GM10266 (cell line): ENCODE measurements at regions not wholly inside any gene's neighbourhood (a gene's known extent, or its start where the extent isn't known, plus 50 kb on each side); places are given as distances from the start of the nearest gene placed in this dataset.

Experiments used
- DNase-seq: peaks from one replicate; pipeline ENCODE4 v3.0.0; 2012; ENCODE audit errors: extremely low spot score
- TF ChIP-seq, protein P1 (sequence below): IDR thresholded peaks from 2 replicates; pipeline ENCODE4 v1.5.1; 2012; ENCODE audit warnings: mild to moderate bottlenecking, low read depth; ENCODE audit not compliant: control insufficient read depth, insufficient read depth; ENCODE audit errors: missing control alignments

GRCh38 chr12:78331753-78332152, 501.1 kb downstream of the NAV3 start:
- DNase-seq, result no peak
- TF ChIP-seq, protein P1, sequence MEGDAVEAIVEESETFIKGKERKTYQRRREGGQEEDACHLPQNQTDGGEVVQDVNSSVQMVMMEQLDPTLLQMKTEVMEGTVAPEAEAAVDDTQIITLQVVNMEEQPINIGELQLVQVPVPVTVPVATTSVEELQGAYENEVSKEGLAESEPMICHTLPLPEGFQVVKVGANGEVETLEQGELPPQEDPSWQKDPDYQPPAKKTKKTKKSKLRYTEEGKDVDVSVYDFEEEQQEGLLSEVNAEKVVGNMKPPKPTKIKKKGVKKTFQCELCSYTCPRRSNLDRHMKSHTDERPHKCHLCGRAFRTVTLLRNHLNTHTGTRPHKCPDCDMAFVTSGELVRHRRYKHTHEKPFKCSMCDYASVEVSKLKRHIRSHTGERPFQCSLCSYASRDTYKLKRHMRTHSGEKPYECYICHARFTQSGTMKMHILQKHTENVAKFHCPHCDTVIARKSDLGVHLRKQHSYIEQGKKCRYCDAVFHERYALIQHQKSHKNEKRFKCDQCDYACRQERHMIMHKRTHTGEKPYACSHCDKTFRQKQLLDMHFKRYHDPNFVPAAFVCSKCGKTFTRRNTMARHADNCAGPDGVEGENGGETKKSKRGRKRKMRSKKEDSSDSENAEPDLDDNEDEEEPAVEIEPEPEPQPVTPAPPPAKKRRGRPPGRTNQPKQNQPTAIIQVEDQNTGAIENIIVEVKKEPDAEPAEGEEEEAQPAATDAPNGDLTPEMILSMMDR, result no peak

DNA sequence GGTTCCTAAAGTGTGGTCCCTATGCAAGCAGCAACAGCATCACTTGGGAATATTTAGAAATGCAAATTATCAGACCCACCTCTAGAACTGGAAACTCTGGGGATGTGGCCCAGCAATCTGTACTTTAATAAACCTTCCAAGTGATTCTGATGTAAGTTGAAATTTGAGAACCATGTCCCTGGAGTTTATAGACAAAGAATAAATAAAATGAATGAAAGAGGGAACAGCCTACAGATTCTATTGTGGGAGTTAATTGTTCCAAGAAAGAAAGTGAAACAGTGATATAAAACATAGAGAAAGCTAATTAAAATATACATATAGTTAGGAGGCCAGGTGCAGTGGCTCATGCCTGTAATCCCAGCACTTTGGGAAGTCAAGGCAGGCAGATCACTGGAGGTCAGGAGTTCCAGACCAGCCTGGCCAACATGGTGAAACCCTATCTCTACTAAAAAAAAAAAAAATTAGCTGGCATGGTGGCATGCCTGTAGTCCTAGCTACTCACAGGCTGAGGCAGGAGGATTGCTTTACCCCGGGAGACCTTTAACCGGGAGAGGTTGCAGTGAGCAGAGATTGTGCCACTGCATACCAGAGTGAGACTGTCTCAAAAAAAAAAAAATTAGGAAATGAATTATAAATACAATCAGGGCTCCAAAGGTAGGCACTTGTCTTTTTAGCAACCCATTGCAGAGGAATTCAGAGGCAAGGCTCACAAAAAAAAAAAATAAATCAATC, 507.5 kb downstream of the NAV3 start:
- TF ChIP-seq, protein P1, result no peak
- DNase-seq, result no peak

GRCh38 chr12:78340406-78340805, 509.7 kb downstream of the NAV3 start:
- DNase-seq, result no peak
- TF ChIP-seq, protein P1, result no peak

DNA sequence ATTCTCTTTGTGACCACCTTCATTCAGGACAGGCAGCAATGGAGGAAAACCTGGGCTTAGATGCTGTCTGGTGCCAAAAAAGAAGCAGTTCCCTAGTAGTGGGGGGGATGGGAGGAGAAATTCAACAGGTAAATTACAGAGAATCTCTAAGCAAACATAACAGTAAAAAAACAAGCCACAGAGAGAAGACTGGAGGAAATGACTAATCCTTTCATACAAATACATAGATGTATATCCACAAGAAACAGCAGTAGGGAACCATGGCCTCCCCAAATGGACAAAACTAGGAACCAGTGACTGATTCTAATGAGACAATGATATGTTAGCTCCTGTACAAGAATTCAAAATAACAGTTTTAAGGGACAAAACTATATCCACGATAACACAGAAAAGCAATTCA, 513.0 kb downstream of the NAV3 start:
- TF ChIP-seq, protein P1, result no peak

GRCh38 chr12:78359520-78359919, 505.1 kb upstream of the SYT1 start:
- DNase-seq, result no peak
- TF ChIP-seq, protein P1, result no peak

More for the DNA sequence above, 513.0 kb downstream of the NAV3 start:
- DNase-seq, result no peak

DNA sequence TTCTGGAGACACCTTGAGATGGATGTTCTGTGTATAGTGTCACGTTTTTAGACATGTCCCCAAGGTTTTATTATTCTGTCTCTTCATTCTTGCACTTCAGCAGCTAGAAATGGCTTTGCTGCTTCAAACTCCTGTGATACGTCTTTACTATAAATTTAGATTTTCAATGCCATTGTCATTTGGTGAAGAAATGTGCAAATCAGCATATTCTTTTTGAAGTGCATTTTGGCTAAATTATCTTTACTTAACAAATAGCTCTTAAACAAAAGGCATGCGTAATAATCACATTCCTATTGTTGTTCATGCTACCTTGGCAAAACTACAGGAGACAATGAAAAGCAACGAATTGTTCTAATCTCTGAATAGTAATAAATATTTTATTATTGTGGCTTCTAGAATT, 502.9 kb upstream of the SYT1 start:
- TF ChIP-seq, protein P1, result no peak
- no peak for DNase-seq

DNA sequence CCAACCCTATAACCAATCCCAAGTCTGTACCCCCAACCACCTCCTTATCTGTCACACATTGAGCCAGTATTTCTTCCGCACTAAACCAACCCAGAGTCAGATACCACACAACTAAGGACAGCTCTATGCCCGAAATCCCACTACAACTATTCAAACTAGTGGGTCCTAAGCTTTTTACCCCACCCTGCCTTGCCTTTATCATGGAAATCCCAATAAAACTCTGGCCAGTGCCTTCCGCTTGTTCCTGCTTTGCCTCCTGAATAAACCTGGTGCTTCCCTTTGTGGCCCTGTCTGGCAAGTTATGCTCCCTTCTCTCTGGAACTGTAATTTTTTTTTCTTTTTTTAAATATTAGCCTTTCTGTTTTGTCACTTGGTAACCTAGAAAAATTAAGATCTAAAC, 493.3 kb upstream of the SYT1 start:
- TF ChIP-seq, protein P1, result no peak
- DNase-seq, result no peak
